ENCODE measurements at regions not wholly inside any gene's neighbourhood (a gene's known extent, or its start where the extent isn't known, plus 50 kb on each side); places are given as distances from the start of the nearest gene placed in this dataset.

DNA sequence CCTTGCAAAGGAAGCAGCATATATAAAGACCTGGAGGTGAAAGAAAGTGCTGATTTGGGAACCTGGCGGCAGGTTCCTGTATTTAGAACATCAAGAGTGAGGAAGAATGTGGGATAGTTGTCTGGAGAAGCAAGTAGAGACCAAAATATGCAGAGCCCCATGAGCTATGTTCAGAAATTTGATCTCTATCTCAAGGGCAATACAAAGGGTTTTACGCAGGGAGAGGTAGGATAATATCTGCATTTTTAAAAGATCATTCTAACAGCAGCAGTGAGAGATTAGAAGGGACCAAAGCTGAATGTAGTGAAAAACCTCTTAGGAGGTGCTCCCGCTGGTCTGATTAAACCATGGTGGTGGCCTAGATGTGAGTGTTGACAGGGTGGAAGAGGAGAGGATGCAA, 453.9 kb upstream of the PKN2 start:
- Histone ChIP-seq H3K4me1 (ENCODE audit: control insufficient read depth in 1 of 2, extremely low read depth in 1 of 2, insufficient read depth in 2 of 2, low read length in 2 of 2) (no peaks in the 10 kb centered on the region), H3K9me3 (no peaks in the 10 kb centered on the region), H3K27ac (ENCODE audit: low read length) (no peak overlapping the region), H3K36me3 (ENCODE audit: control insufficient read depth in 2 of 2, extremely low read depth in 1 of 2, insufficient read depth in 1 of 2, low read length in 1 of 2) (no peaks in the 10 kb centered on the region), H3K4me3 (ENCODE audit: control insufficient read depth in 1 of 2, extremely low read depth in 1 of 2, low read length in 1 of 2) (no peak overlapping the region), H3K27me3 (replicated peaks in 1 of 2; ENCODE audit: control insufficient read depth in 2 of 2, extremely low read depth in 1 of 2, insufficient read depth in 2 of 2, low read length in 1 of 2) (no peaks in the 10 kb centered on the region)
- no peak for ATAC-seq (replicated peaks in 1 of 4)
- CTCF ChIA-PET = no interaction called here
- Mint-ChIP-seq H3K27me3 (no peaks in the 10 kb centered on the region), H3K4me3 (no peak overlapping the region), H3K36me3 (no peaks in the 10 kb centered on the region), H3K4me1 (no peaks in the 10 kb centered on the region), H3K9me3 (no peaks in the 10 kb centered on the region), H3K27ac (no peak overlapping the region)
- DNase-seq = no peak
- 70% methylated on average over 1 of the region's 3 CpGs for whole genome bisulfite sequencing (ENCODE audit: insufficient coverage)
- POLR2A ChIA-PET = no interaction called here

DNA sequence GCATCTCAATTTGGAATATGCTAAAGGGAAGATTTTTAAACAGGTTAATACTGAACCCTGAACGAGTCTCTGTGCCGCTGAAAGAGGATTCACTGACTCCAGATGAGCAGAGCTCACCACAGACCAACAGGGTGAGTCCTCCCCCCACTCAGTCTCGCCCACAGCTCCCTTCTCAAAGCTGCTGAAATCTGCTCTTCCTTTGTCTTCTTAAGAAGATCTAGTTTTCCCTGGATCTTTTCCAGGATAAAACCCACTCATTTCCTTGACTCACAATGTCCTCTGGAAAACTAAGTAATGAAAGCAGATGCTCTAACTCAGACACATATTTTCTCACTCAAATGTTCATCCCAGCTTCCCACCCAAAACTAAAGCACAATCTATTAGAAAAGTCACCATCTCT, 447.0 kb upstream of the PKN2 start:
- DNase-seq (no peak), ATAC-seq (replicated peaks in 1 of 4) (no peak)
- H3K27me3 Mint-ChIP-seq = no peaks in the 10 kb centered on the region
- Histone ChIP-seq H3K4me1 (ENCODE audit: control insufficient read depth in 1 of 2, extremely low read depth in 1 of 2, insufficient read depth in 2 of 2, low read length in 2 of 2) (no peaks in the 10 kb centered on the region), H3K4me3 (ENCODE audit: control insufficient read depth in 1 of 2, extremely low read depth in 1 of 2, low read length in 1 of 2) (no peak overlapping the region), H3K27ac (ENCODE audit: low read length) (no peak overlapping the region), H3K9me3 (no peaks in the 10 kb centered on the region), H3K36me3 (ENCODE audit: control insufficient read depth in 2 of 2, extremely low read depth in 1 of 2, insufficient read depth in 1 of 2, low read length in 1 of 2) (no peaks in the 10 kb centered on the region), H3K27me3 (replicated peaks in 1 of 2; ENCODE audit: control insufficient read depth in 2 of 2, extremely low read depth in 1 of 2, insufficient read depth in 2 of 2, low read length in 1 of 2) (no peaks in the 10 kb centered on the region)
- 42% methylated on average over 1 of the region's 3 CpGs for WGBS (ENCODE audit: insufficient coverage)
- H3K9me3 Mint-ChIP-seq = peaks cover 0 to 16% (median 9%) of the 10 kb centered on the region in 3 donors
- no peaks in the 10 kb centered on the region for H3K4me1 Mint-ChIP-seq
- POLR2A ChIA-PET = no interaction called here
- no peaks in the 10 kb centered on the region for H3K36me3 Mint-ChIP-seq
- CTCF ChIA-PET = no interaction called here
- H3K4me3 Mint-ChIP-seq = no peak overlapping the region
- no peak overlapping the region for H3K27ac Mint-ChIP-seq

DNA sequence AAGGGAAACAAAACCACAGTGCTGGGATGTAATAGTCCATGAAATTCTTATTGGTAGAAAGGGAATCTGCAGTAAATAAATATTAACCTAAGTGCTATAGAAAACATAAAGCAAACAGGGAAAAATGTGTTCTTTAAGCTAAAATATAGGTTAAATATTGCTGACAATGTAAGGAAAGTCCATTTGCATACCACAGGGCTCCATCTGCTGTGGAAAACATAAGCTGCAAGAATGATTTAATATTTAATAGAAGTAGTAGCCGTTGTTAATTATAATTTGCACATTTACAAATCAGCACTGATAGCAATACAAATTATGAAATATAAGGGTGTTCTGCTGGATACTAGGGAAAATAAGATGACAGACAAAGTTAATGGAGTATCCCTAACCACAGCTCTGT, 444.9 kb upstream of the PKN2 start:
- no CpG with 5 or more reads among the region's 1 CpG for WGBS (ENCODE audit: insufficient coverage)
- CTCF ChIA-PET = interaction anchor here in 1 of 2 donors (0.6 kb wide), 1 partner anchor 1525 kb away, joined by 7 read pairs; no protein-coding TSS in a partner anchor
- POLR2A ChIA-PET = no interaction called here

DNA sequence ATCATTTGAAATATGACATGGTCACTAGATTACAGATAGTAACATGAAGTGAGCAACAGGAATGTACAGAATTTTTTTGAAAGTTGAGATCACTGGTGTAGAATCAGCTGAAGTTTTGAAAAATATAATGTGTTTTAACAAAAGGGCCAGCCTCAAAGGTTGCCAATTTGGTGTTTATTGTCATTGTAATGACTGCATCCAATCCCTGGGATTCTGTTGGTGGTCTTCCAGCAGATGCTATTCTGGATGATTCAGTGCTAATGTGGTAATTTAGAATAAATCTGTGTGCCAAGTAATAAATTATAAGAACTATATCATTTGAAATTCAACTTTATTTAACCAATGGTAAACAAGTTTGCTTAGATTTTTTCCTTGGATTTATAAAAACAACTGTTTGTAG, 436.4 kb upstream of the PKN2 start:
- Mint-ChIP-seq H3K36me3 (no peaks in the 10 kb centered on the region), H3K4me3 (no peak overlapping the region), H3K4me1 (no peaks in the 10 kb centered on the region), H3K27me3 (no peaks in the 10 kb centered on the region), H3K9me3 (peaks cover 6 to 12% (median 11%) of the 10 kb centered on the region in 3 donors), H3K27ac (no peak overlapping the region)
- Histone ChIP-seq H3K27me3 (replicated peaks in 1 of 2; ENCODE audit: control insufficient read depth in 2 of 2, extremely low read depth in 1 of 2, insufficient read depth in 2 of 2, low read length in 1 of 2) (no peaks in the 10 kb centered on the region), H3K4me1 (ENCODE audit: control insufficient read depth in 1 of 2, extremely low read depth in 1 of 2, insufficient read depth in 2 of 2, low read length in 2 of 2) (no peaks in the 10 kb centered on the region), H3K9me3 (no peaks in the 10 kb centered on the region), H3K27ac (ENCODE audit: low read length) (no peak overlapping the region), H3K36me3 (ENCODE audit: control insufficient read depth in 2 of 2, extremely low read depth in 1 of 2, insufficient read depth in 1 of 2, low read length in 1 of 2) (no peaks in the 10 kb centered on the region), H3K4me3 (ENCODE audit: control insufficient read depth in 1 of 2, extremely low read depth in 1 of 2, low read length in 1 of 2) (no peak overlapping the region)
- DNase-seq (no peak), ATAC-seq (replicated peaks in 1 of 4) (no peak)
- ChIA-PET POLR2A (no interaction called here), CTCF (no interaction called here)

More for the DNA sequence above, 444.9 kb upstream of the PKN2 start:
- H3K27ac ChIP-seq (ENCODE audit: low read length) = no peak overlapping the region
- H3K27ac Mint-ChIP-seq = no peak overlapping the region
- DNase-seq (no peak), ATAC-seq (replicated peaks in 1 of 4) (no peak)
- H3K27me3 Mint-ChIP-seq = no peaks in the 10 kb centered on the region
- H3K27me3 ChIP-seq (replicated peaks in 1 of 2; ENCODE audit: control insufficient read depth in 2 of 2, extremely low read depth in 1 of 2, insufficient read depth in 2 of 2, low read length in 1 of 2) = no peaks in the 10 kb centered on the region
- H3K9me3 ChIP-seq = no peaks in the 10 kb centered on the region
- no peaks in the 10 kb centered on the region for H3K4me1 ChIP-seq (ENCODE audit: control insufficient read depth in 1 of 2, extremely low read depth in 1 of 2, insufficient read depth in 2 of 2, low read length in 2 of 2)
- no peaks in the 10 kb centered on the region for H3K36me3 Mint-ChIP-seq
- H3K4me3 ChIP-seq (ENCODE audit: control insufficient read depth in 1 of 2, extremely low read depth in 1 of 2, low read length in 1 of 2) = no peak overlapping the region
- no peaks in the 10 kb centered on the region for H3K36me3 ChIP-seq (ENCODE audit: control insufficient read depth in 2 of 2, extremely low read depth in 1 of 2, insufficient read depth in 1 of 2, low read length in 1 of 2)
- no peak overlapping the region for H3K4me3 Mint-ChIP-seq
- no peaks in the 10 kb centered on the region for H3K4me1 Mint-ChIP-seq
- peaks cover 6 to 24% (median 13%) of the 10 kb centered on the region in 3 donors for H3K9me3 Mint-ChIP-seq

DNA sequence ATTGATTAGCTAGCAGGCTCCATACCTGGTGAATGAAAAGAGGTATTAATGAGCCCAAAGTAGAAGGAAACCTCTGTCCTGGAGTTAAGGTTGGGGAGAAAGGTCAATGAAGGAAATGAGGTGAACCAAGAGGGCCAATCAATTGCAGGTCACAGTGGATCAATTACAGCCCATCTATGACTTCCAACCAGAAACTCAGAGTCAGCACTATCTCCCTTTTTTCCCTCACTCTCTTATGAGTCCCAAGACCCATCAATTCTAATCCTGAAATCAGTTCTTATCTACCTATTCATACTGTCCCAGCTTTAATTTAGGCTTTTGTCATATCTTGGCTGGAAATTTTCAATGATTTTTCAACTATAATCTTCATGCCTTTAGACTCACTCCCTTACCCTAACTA, 433.2 kb upstream of the PKN2 start:
- ATAC-seq (replicated peaks in 1 of 4) (no peak), DNase-seq (no peak)
- H3K4me1 ChIP-seq (ENCODE audit: control insufficient read depth in 1 of 2, extremely low read depth in 1 of 2, insufficient read depth in 2 of 2, low read length in 2 of 2) = no peaks in the 10 kb centered on the region
- Mint-ChIP-seq H3K27ac (no peak overlapping the region), H3K27me3 (no peaks in the 10 kb centered on the region), H3K4me3 (no peak overlapping the region), H3K9me3 (peaks cover 0 to 4% (median 0%) of the 10 kb centered on the region in 3 donors), H3K4me1 (no peaks in the 10 kb centered on the region), H3K36me3 (no peaks in the 10 kb centered on the region)
- H3K4me3 ChIP-seq (ENCODE audit: control insufficient read depth in 1 of 2, extremely low read depth in 1 of 2, low read length in 1 of 2) = no peak overlapping the region
- no peaks in the 10 kb centered on the region for H3K9me3 ChIP-seq
- no peak overlapping the region for H3K27ac ChIP-seq (ENCODE audit: low read length)
- ChIA-PET POLR2A (no interaction called here), CTCF (no interaction called here)
- no peaks in the 10 kb centered on the region for H3K27me3 ChIP-seq (replicated peaks in 1 of 2; ENCODE audit: control insufficient read depth in 2 of 2, extremely low read depth in 1 of 2, insufficient read depth in 2 of 2, low read length in 1 of 2)
- no peaks in the 10 kb centered on the region for H3K36me3 ChIP-seq (ENCODE audit: control insufficient read depth in 2 of 2, extremely low read depth in 1 of 2, insufficient read depth in 1 of 2, low read length in 1 of 2)

GRCh38 chr1:88252745-88253144, 431.3 kb upstream of the PKN2 start:
- POLR2A ChIA-PET = interaction anchor here in 1 of 2 donors (0.5 kb wide), 1 partner anchor 924 kb away, joined by 3 read pairs; no protein-coding TSS in a partner anchor

DNA sequence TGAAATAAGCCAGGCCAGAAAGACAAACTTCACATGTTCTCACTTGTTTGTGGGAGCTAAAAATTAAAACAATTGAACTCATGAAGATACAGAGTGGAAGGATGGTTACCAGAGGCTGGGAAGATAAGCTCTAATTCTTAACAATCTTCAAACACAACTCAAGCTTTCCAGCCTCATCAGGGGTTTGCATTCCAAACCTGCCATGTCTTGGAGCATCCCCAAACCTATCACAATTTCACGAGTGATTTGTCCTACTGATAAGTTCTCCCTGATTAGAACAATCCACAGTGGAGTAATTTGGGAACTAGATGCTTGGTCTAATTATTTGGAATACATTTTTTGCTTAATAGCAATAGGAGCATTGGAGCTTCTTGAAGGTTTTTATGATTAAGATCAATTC, 418.5 kb upstream of the PKN2 start:
- Histone ChIP-seq H3K9me3 (no peaks in the 10 kb centered on the region), H3K27ac (ENCODE audit: low read length) (no peak overlapping the region), H3K4me1 (ENCODE audit: control insufficient read depth in 1 of 2, extremely low read depth in 1 of 2, insufficient read depth in 2 of 2, low read length in 2 of 2) (no peaks in the 10 kb centered on the region), H3K4me3 (ENCODE audit: control insufficient read depth in 1 of 2, extremely low read depth in 1 of 2, low read length in 1 of 2) (no peak overlapping the region), H3K36me3 (ENCODE audit: control insufficient read depth in 2 of 2, extremely low read depth in 1 of 2, insufficient read depth in 1 of 2, low read length in 1 of 2) (no peaks in the 10 kb centered on the region), H3K27me3 (replicated peaks in 1 of 2; ENCODE audit: control insufficient read depth in 2 of 2, extremely low read depth in 1 of 2, insufficient read depth in 2 of 2, low read length in 1 of 2) (no peaks in the 10 kb centered on the region)
- ATAC-seq (replicated peaks in 1 of 4) = no peak
- DNase-seq = no peak
- no CpG with 5 or more reads among the region's 1 CpG for WGBS (ENCODE audit: insufficient coverage)
- Mint-ChIP-seq H3K9me3 (peaks cover 0 to 3% (median 0%) of the 10 kb centered on the region in 3 donors), H3K27ac (no peak overlapping the region), H3K36me3 (no peaks in the 10 kb centered on the region), H3K4me3 (no peak overlapping the region), H3K4me1 (no peaks in the 10 kb centered on the region), H3K27me3 (no peaks in the 10 kb centered on the region)
- ChIA-PET POLR2A (no interaction called here), CTCF (no interaction called here)

More at GRCh38 chr1:88252745-88253144, 431.3 kb upstream of the PKN2 start:
- Mint-ChIP-seq H3K36me3 (no peaks in the 10 kb centered on the region), H3K27me3 (peaks cover 0 to 3% of the 10 kb centered on the region in 2 donors), H3K9me3 (peaks cover 0 to 7% (median 0%) of the 10 kb centered on the region in 3 donors), H3K4me1 (no peaks in the 10 kb centered on the region), H3K4me3 (no peak overlapping the region), H3K27ac (no peak overlapping the region)
- Histone ChIP-seq H3K4me3 (ENCODE audit: control insufficient read depth in 1 of 2, extremely low read depth in 1 of 2, low read length in 1 of 2) (no peak overlapping the region), H3K4me1 (ENCODE audit: control insufficient read depth in 1 of 2, extremely low read depth in 1 of 2, insufficient read depth in 2 of 2, low read length in 2 of 2) (no peaks in the 10 kb centered on the region), H3K27me3 (replicated peaks in 1 of 2; ENCODE audit: control insufficient read depth in 2 of 2, extremely low read depth in 1 of 2, insufficient read depth in 2 of 2, low read length in 1 of 2) (no peaks in the 10 kb centered on the region), H3K9me3 (no peaks in the 10 kb centered on the region), H3K36me3 (ENCODE audit: control insufficient read depth in 2 of 2, extremely low read depth in 1 of 2, insufficient read depth in 1 of 2, low read length in 1 of 2) (no peaks in the 10 kb centered on the region), H3K27ac (ENCODE audit: low read length) (no peak overlapping the region)
- DNase-seq (no peak), ATAC-seq (replicated peaks in 1 of 4) (no peak)
- CTCF ChIA-PET = no interaction called here
